Endothelial cell of umbilical vein (primary cell): ENCODE measurements at regions not wholly inside any gene's neighbourhood (a gene's known extent, or its start where the extent isn't known, plus 50 kb on each side); places are given as distances from the start of the nearest gene placed in this dataset.
A peak's percentile ranks its signal among the peaks of the same experiment; 100 is the strongest.

ENCODE experiments used
- BruUV-seq: library from RNA; stranded (reverse); fragments of 400-500 nt; replicated peaks from 2 replicates; lab custom pipeline; 2021; lab: Mats Ljungman, UMichigan
- CTCF ChIA-PET: fragments of 300-600, 350-600 bp; sonication (Branson Sonifier 250); formaldehyde crosslinking; loops from one replicate; lab custom pipeline; 2021; ENCODE audit warnings: antibody characterized with exemption, inconsistent platforms; lab: Charles Lee
- POLR2A ChIA-PET: fragments of 300-600, 350-600 bp; sonication (Branson Sonifier 250); formaldehyde crosslinking; loops from one replicate; lab custom pipeline; 2021; ENCODE audit warnings: antibody characterized with exemption, inconsistent platforms; lab: Charles Lee
- DNase-seq: peaks from one replicate; pipeline ENCODE4 v3.0.0-alpha.2; 2011; ENCODE audit warnings: low read depth, low spot score
- FAIRE-seq: peaks from 2 replicates; lab custom pipeline; 2011; peaks lifted over from hg19 to GRCh38; lab: Jason Lieb, UNC
- H2AFZ ChIP-seq: 2 replicates; pipeline ENCODE4 v1.6.0; 2012; ENCODE audit warnings: low read depth, low read length, control low read depth, inconsistent platforms
- H3K27ac ChIP-seq: 2 replicates; pipeline ENCODE4 v1.5.1; 2011; ENCODE audit warnings: low read depth, mild to moderate bottlenecking, control low read depth, low read length, moderate library complexity; ENCODE audit not compliant: insufficient read depth
- H3K27me3 ChIP-seq, 2 experiments: 2 replicates each; pipeline versions ENCODE4 v1.6.0 to v1.6.1; 2011; ENCODE audit warnings: low read length in 2 of 2, mixed read lengths in 1 of 2; ENCODE audit not compliant: control insufficient read depth in 2 of 2, insufficient read depth in 2 of 2
- H3K36me3 ChIP-seq, 2 experiments: 2 replicates in 1 of 2; 3 replicates in 1 of 2; pipeline ENCODE4 v1.5.1; 2011; ENCODE audit warnings: low read length in 2 of 2, mild to moderate bottlenecking in 1 of 2, moderate library complexity in 1 of 2; ENCODE audit not compliant: control insufficient read depth in 2 of 2, insufficient read depth in 2 of 2; ENCODE audit errors: extremely low read depth in 1 of 2
- H3K4me1 ChIP-seq: 3 replicates; pipeline ENCODE4 v1.5.1; 2011; ENCODE audit warnings: mild to moderate bottlenecking, low read length; ENCODE audit not compliant: control insufficient read depth, insufficient read depth; ENCODE audit errors: extremely low read depth
- H3K4me2 ChIP-seq: 2 replicates; pipeline ENCODE4 v1.6.1; 2011; ENCODE audit warnings: low read length, control low read depth, mixed read lengths; ENCODE audit not compliant: insufficient read depth
- H3K4me3 ChIP-seq, 3 experiments: fragments of 200-600 bp in 1 of 3; sonication (generic), shearing (Covaris generic) in 1 of 3; replicated peaks in 1 of 3; 2 replicates each; pipeline ENCODE4 v1.5.1; 2011 to 2016; ENCODE audit warnings: control low read depth in 3 of 3, low read length in 3 of 3, mild to moderate bottlenecking in 2 of 3, inconsistent platforms in 1 of 3, low read depth in 1 of 3, moderate library complexity in 1 of 3; ENCODE audit not compliant: insufficient read depth in 1 of 3
- H3K79me2 ChIP-seq: 2 replicates; pipeline ENCODE4 v1.6.0; 2012; ENCODE audit warnings: low read length, inconsistent platforms; ENCODE audit not compliant: control insufficient read depth, insufficient read depth
- H3K9ac ChIP-seq: replicated peaks from 2 replicates; pipeline ENCODE3; 2011; ENCODE audit warnings: low read length, control low read depth; ENCODE audit not compliant: insufficient read depth; ENCODE audit errors: extremely low read depth
- H3K9me1 ChIP-seq: replicated peaks from 3 replicates; pipeline ENCODE4 v1.6.0; 2011; ENCODE audit warnings: mild to moderate bottlenecking, low read length; ENCODE audit not compliant: control insufficient read depth, insufficient read depth; ENCODE audit errors: extremely low read depth
- H3K9me3 ChIP-seq: replicated peaks from 2 replicates; pipeline ENCODE4 v1.5.1; 2012; ENCODE audit warnings: low read length, inconsistent platforms; ENCODE audit not compliant: control insufficient read depth, insufficient read depth
- H4K20me1 ChIP-seq: replicated peaks from 2 replicates; pipeline ENCODE3; 2011; ENCODE audit warnings: mild to moderate bottlenecking, low read length; ENCODE audit not compliant: control insufficient read depth, insufficient read depth; ENCODE audit errors: extremely low read depth
- EZH2 ChIP-seq: IDR thresholded peaks from 2 replicates; pipeline ENCODE4 v1.6.1; 2012; ENCODE audit warnings: borderline replicate concordance, low read depth, mild to moderate bottlenecking, moderate library complexity, low read length, inconsistent platforms; ENCODE audit not compliant: severe bottlenecking
- FOS ChIP-seq: IDR thresholded peaks from 2 replicates; pipeline ENCODE4 v1.6.1; 2011; ENCODE audit warnings: mild to moderate bottlenecking, low read length, moderate library complexity, borderline replicate concordance; ENCODE audit not compliant: insufficient read depth
- GATA2 ChIP-seq: IDR thresholded peaks from 2 replicates; pipeline ENCODE4 v1.7.0; 2011; ENCODE audit warnings: low read depth, mild to moderate bottlenecking, moderate library complexity, mixed read lengths, low read length; ENCODE audit not compliant: insufficient read length, insufficient read depth
- JUN ChIP-seq: IDR thresholded peaks from 2 replicates; pipeline ENCODE4 v1.6.1; 2011; ENCODE audit warnings: borderline replicate concordance, low read depth; ENCODE audit not compliant: insufficient read length, insufficient read depth
- MYC ChIP-seq: IDR thresholded peaks from one replicate; pipeline ENCODE4 v1.6.1; 2011; ENCODE audit warnings: mild to moderate bottlenecking, low read depth, low read length
- POLR2A ChIP-seq: IDR thresholded peaks from 2 replicates; pipeline ENCODE4 v1.6.1; 2012; ENCODE audit warnings: low read depth, mild to moderate bottlenecking, control low read depth, low read length
- POLR2AphosphoS5 ChIP-seq: IDR thresholded peaks from 2 replicates; pipeline ENCODE4 v1.6.1; 2012; ENCODE audit warnings: low read depth, mild to moderate bottlenecking, control low read depth, low read length, moderate library complexity; ENCODE audit not compliant: insufficient read depth
- dilution Hi-C: fragments of 300-500 bp; cut with MboI; formaldehyde crosslinking; loops from one replicate; pipeline ENCODE4 v1.15.0; 2019; ENCODE audit warnings: low sequenced_read_pairs; ENCODE audit not compliant: extremely low pct_ligation_motif_present
- intact Hi-C: fragments of 100-400 bp; cut with micrococcal nuclease; formaldehyde crosslinking; loops from one replicate; pipeline ENCODE4 v1.10.0; 2022
- TF ChIP-seq, protein P1 (sequence below), 2 donors: IDR thresholded peaks; 1 replicate in 1 of 2; 2 replicates in 1 of 2; pipeline ENCODE4 v1.5.1; 2011; ENCODE audit warnings: low read length in 2 of 2, mild to moderate bottlenecking in 2 of 2, moderate library complexity in 2 of 2, control low read depth in 1 of 2, inconsistent platforms in 1 of 2, low read depth in 1 of 2; ENCODE audit not compliant: insufficient read depth in 1 of 2; ENCODE audit errors: extremely low read depth in 1 of 2
- TF ChIP-seq, protein P2 (sequence below): IDR thresholded peaks from 2 replicates; pipeline ENCODE4 v1.6.1; 2011; ENCODE audit not compliant: insufficient read depth, insufficient read length

DNA sequence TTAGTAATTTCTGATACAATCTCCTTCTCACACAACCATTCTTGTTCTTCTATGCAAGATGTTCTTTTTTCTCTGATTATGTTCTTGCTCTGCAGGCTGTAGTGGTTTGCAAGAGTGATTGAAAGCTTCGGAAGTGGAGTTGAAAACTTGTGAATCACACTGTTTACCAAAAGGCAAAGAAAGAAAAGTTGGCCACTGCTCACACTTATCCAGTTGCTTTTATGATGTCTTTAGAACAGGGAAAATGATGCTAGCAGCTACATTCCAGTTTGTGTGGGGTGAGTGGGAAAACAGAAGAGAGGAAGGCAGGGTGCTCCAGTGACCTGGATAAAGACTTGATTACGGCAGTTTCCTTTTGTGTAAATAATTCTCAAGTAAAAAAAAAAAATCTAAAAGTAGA lies 583.3 kb downstream of the TENT5A start:
- POLR2A ChIA-PET = no interaction called here
- intact Hi-C loops = no loop called here
- Histone ChIP-seq H3K27me3 (no peaks in the 10 kb centered on the region), H2AFZ (peak overlapping the region; percentile 47), H3K4me3 (no peak overlapping the region), H3K9ac (no peak overlapping the region), H3K9me1 (no peaks in the 10 kb centered on the region), H3K4me2 (no peak overlapping the region), H4K20me1 (no peaks in the 10 kb centered on the region), H3K36me3 (no peaks in the 10 kb centered on the region), H3K9me3 (no peaks in the 10 kb centered on the region), H3K27ac (no peak overlapping the region), H3K79me2 (no peaks in the 10 kb centered on the region), H3K4me1 (no peaks in the 10 kb centered on the region)
- FAIRE-seq (no peak), DNase-seq (peak; percentile 52)
- no TSS peak for BruUV-seq
- CTCF ChIA-PET = no interaction called here
- TF ChIP-seq, protein P1, sequence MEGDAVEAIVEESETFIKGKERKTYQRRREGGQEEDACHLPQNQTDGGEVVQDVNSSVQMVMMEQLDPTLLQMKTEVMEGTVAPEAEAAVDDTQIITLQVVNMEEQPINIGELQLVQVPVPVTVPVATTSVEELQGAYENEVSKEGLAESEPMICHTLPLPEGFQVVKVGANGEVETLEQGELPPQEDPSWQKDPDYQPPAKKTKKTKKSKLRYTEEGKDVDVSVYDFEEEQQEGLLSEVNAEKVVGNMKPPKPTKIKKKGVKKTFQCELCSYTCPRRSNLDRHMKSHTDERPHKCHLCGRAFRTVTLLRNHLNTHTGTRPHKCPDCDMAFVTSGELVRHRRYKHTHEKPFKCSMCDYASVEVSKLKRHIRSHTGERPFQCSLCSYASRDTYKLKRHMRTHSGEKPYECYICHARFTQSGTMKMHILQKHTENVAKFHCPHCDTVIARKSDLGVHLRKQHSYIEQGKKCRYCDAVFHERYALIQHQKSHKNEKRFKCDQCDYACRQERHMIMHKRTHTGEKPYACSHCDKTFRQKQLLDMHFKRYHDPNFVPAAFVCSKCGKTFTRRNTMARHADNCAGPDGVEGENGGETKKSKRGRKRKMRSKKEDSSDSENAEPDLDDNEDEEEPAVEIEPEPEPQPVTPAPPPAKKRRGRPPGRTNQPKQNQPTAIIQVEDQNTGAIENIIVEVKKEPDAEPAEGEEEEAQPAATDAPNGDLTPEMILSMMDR (IDR thresholded peaks at IDR 0.05; ENCODE audit: extremely low read depth in 1 of 2, insufficient read depth in 1 of 2, low read depth in 1 of 2, low read length in 2 of 2) = no peak
- TF ChIP-seq MYC (no peak), JUN (no peak), POLR2AphosphoS5 (no peak), POLR2A (no peak), FOS (no peak), GATA2 (no peak), EZH2 (no peak)
- TF ChIP-seq, protein P2, sequence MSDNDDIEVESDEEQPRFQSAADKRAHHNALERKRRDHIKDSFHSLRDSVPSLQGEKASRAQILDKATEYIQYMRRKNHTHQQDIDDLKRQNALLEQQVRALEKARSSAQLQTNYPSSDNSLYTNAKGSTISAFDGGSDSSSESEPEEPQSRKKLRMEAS = no peak
- dilution Hi-C loops = no loop called here
